GM18858 (cell line): ENCODE measurements at regions not wholly inside any gene's neighbourhood (a gene's known extent, or its start where the extent isn't known, plus 50 kb on each side); places are given as distances from the start of the nearest gene placed in this dataset.
A peak's percentile ranks its signal among the peaks of the same experiment; 100 is the strongest.

Experiments used
- ATAC-seq: cut with Tn5 transposase; IDR thresholded peaks from one replicate; pipeline ENCODE4 v1.9.1; 2021; ENCODE audit not compliant: unreplicated experiment

GRCh38 chr6:82720992-82721391 is 344.6 kb downstream of the UBE3D start:
- no peak for ATAC-seq

- no peak for ATAC-seq
These were observed 329.9 kb downstream of the UBE3D start for GRCh38 chr6:82735790-82736189.

DNA sequence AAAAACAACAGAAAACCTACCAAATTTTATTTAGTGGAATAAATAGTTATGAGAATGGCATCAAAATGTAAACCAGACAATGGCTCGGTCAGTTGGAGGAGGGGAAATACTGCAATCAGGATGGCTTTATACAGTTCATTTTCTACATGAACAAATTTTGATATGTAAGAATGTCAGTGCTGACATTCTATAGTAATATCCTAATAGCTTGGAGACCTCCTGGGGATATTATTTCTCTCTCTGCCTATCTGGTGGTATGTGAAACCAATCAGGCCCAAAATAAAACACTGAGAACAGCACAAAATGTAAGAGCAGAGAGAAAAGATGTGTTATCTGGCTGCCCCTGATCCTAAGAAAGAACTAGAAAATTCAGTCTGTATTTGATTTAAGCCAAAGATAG is 327.7 kb downstream of the UBE3D start:
- ATAC-seq, result no peak

DNA sequence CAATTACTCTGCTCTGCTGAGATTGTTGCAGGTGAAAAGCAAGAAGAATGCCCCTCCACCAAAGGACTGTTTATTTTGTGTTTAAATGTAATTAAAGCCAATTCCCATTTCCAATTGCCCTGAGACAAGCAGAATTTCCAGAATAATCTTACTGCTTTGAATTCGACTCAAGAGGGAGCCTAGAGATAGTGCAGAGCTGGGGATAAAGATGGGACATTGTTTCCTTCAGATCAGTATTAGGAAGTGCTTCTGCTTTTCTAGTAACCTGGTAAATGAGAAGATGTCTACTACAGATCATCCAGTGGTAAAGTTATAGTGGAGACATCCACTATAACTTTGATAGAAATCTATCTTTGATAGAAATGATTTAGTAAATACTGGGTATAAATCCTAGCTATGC is 326.9 kb downstream of the UBE3D start:
- ATAC-seq, result no peak

DNA sequence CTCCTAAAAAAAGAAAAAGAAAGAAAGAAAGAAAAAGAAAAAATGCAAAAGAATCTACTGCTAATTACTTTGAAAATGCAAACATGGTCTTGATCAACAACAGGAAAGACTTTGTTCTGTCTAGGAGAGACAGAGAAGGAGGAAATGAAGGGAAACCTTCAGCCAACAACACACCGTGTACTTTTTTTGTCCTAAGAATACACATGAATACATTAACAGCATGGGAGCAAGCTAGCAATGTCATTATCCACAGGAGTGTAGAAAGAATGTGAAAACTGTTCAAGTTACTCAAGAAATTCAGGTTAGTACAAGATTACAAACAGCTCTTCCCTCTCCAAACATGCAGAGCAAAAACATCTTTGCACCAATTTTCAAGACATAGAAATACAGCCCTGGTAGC is 326.3 kb downstream of the UBE3D start:
- no peak for ATAC-seq

DNA sequence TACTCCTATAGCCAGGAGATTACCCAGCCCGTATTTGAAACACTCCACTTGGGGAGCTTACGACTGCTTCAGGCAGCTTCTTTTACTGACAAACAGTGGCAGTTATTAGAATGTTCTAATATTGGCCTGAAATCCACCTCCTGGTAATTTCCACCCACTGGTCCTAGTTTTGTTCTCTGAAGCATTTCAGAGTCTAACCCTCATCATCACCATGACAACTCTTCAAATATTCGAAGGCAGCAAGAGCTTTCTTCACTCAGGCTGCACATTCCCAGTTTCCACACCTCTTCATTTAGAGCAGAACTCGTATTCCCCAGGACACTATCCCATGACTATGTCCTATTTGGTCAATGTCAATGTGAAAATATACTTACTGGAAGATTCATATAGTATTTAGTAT is 325.6 kb downstream of the UBE3D start:
- no peak for ATAC-seq

DNA sequence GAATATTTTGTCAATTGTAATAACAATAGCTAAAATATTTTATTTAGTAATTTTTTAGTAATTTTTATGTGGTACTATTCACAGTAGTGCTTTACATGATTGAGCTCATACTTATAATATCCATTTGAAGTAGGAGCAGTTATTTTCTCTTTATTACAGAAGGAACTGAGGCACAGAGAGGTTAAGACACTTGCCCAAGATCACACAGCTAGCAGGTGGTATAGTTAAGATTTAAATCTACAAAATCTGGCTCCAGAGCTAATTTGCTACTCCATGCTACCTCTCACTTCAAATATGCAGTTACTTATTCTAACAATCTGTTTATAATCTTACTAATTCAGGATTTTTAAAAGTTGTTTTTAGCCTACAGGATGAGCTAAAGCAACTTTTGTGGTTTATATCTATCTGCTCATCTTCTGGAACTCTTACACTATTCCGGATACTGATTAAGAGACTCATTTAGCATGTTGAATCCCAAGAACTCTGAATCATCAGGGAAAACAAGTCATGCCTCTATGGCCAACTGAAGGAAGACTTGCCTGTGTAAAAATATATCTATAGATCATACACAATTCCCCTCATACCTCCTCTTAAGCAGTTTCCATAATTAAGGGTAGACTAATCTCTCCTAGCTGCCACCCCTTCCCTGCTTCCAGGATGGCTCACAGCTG is 324.2 kb downstream of the UBE3D start:
- ATAC-seq, result no peak

DNA sequence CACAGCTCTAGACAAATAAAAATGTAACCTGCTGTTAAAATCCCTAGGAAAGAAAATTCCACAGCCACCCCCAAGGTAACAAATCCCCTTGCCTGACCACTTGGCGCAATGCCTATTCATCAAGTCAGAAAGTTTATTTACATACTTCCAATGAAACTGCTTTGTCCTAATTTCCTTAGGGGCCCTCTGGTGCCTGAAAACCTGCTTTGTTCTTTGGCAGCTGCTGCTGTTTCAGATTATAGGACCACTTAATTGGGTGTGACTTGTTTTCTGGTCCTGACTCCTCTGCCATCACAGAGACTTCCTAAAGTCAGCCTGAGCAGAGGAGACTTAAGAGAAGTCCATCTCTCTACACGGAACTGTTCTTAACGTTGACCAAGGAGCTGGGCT is 323.6 kb downstream of the UBE3D start:
- ATAC-seq, result no peak

DNA sequence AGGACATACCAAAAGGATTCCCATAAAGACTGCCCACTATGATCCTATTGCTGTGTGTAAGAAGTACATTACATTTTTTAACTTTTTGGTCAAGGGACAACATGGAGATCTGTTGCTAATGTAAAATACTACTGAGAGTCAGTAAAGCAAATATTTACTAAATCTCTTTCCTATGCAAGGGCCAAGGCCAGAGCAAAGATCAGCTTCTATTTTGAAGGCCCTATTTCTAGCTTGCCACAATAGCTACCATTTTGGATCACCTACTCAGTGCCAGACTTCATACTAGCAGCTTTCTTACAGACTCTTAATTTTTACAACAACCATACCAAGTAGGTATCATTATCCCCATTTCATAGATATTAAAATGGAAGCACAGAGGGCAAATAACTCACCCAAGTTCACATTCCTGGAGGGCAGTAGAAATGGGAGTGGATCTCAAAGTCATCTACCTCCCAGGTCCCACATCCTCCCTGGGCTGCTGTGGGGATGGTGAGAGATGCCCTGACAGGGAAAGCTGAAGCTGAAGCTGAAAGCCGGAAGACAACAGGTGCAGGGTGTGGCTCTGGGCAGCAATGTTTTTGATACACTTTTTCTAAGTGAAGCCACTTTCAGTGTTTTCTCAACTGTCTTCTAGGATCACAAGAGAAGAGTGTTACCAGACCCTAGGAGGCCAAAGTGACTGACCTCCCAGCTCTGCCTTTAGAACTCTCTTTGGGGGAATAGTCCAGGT is 321.2 kb downstream of the UBE3D start:
- ATAC-seq, result no peak

- no peak for ATAC-seq
These were observed 315.1 kb downstream of the UBE3D start for GRCh38 chr6:82750556-82750955.

DNA sequence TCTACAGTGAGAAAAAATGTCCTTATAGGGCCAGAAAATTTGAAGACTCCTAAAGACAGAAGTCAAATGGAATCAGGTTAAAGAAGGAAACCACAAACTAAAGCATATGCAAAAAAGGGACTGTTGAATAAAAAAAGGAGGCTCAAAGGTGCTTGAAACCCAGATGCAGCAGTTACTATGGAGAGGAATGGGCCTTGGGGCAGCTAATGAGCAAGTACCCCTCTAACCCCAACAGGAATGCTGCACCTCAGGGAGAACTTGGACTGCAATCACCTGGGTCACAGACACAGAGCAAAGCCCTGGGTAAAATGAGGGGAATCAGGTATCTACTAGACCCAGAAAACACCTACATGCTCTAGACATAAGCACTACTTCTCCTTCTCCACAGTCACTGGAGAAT is 313.9 kb downstream of the UBE3D start:
- ATAC-seq, result no peak

DNA sequence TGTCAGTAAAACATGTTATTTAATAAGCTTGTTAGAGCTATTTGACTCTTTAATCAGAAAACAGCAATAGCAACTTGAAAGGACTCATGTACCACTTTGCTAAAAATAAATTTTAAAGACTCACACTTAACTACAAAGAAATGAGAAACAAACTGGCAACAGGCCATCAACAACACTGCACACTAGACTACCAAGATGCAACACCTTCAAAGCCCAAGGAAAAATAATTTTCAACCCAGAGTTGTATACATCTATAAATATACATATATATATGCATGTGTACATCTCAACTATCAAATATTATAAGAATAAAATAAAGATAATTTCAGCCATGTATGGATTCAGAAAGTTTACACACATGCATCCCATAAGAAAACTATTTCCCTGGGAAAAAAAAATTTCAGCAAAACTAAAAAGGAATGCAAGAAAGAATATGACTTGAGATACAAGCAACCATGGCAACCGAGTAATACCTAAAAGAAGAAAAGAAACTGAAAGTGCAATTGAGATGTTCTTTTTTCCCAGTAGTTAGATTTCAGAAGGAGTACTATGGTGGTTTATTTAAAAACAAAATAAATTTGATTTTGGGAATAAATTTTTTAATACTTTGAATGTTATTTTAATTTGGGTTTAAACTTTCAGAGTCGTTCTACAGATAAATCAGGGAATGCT is 303.8 kb downstream of the UBE3D start:
- peak; percentile 82 for ATAC-seq

GRCh38 chr6:82766476-82766875 is 299.2 kb downstream of the UBE3D start:
- no peak for ATAC-seq

GRCh38 chr6:82767037-82767436 is 298.6 kb downstream of the UBE3D start:
- no peak for ATAC-seq

- ATAC-seq, result no peak
These were observed 298.2 kb downstream of the UBE3D start for GRCh38 chr6:82767447-82767846.

DNA sequence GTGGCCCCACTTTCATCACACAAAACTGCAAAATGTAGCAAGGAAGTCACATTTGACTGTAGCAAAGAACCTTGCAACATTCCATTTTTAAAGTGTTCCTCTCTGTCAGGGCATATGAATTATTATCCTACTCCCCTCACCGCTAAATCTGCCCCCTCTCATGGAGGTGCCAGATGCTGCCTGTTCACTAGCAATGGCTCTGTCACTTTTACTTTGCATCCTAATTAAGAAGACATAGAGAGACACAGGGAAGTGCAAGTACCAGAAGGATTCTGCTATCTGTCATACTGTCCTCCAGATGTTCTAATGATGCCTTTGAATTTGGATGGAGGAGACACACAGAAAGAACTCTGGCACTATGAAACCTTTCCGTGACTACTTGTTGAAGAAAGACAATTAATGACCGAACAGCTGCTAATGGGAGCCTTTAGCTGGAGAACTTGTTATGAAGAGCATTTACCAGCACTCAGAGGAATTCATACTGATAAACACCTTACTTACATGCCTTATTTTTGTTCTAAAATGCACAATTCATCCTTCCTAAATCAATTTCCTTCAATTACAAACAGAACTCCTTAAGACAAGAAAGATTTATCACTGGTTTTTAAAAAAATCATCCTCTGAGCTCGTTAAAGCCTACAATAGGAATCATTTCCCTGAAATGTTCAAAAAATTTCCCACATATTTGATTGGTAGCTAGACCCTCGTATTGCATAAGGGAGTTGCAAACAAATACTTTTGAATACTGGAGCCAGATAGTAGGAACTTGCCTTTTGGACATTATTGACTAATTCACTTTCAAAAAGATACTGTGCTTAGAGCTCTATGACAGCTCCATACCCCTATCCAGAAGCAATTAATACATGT is 292.6 kb downstream of the UBE3D start:
- ATAC-seq, result no peak

GRCh38 chr6:82775361-82775760 is 290.3 kb downstream of the UBE3D start:
- ATAC-seq, result no peak

DNA sequence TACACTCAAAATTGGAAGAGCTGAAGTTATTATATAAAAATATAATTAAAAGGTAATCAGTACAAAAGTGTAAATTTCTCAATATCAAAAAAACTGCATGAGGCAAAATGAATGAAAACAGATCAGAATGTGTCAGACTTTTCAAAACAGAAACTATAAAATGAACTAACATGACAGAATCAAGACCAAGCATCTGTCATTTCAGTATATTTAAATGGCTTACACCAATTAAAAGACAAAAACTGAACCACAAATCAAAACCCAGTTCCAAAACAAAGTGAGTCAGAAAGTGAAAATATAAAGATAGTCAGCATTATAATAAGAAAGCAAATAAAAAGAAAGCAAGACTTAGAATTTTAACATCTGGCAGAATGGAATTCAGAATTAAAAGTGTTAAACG is 289.7 kb downstream of the UBE3D start:
- ATAC-seq, result no peak

DNA sequence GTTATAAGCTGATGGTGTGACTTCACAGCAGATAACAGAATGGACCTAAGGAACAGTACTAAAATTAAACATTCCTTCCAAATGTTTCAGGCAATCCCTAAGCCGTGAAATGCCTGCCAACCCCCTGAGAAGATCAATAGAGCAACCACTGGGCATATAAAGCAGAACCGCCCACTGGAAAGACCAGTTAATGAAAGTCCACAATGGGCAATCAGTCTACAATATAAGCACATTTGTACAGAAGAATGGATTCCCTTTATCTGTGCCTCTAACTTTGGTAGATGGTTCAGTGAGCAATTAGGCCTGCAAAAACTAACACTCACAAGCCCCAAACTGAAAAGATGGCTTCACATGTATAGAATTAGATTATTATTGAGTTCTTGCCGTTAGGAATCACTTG is 286.6 kb downstream of the UBE3D start:
- no peak for ATAC-seq

DNA sequence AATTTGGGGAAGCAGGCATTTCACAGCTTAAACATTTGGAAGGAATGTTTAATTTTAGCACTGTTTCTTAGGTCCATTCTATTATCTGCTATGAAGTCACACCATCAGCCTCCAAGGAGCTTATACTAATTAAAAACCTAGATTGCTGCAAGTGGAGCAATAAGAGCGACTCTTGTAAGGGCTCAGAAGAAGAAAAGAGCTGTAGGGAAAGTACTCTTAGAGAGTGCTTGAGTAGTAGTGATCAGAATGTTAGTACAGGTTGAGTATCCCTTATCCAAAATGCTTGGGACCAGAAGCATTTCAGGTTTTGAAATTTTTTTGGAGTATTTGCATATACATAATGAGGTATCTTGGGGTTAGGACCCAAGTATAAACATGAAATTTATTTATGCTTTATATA is 285.3 kb downstream of the UBE3D start:
- no peak for ATAC-seq

DNA sequence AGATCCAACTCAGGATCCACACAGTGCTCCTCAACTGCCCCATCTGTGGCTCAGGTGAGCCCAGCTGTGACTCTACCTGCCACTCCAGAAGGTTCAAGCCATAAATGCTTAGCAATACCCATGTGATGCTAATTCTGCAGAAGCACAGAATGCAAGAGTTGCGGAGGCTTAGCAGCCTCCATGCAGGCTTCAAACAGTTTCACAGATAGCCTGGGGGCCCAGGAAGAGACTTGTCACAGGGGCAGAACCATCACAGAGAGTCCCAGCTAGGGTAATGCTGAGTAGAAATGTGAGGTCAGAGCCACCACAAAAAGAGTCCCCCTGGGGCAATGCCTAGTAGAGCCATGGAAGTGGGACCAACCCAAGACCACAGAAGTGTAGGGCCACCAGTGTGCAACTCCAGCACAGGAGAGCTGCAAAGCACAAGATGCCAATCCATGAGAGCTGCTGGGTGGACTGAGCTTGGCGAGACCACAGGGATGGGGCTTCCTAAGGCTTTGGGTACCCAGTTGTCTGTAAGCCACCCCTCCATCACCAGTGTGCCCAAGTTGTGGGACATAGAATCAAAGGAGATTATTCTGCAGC is 283.9 kb downstream of the UBE3D start:
- no peak for ATAC-seq
